ENCODE measurements at regions not wholly inside any gene's neighbourhood (a gene's known extent, or its start where the extent isn't known, plus 50 kb on each side); places are given as distances from the start of the nearest gene placed in this dataset.

- no peak for DNase-seq (ENCODE audit: low read depth)
- no peak for TF ChIP-seq CTCF (IDR thresholded peaks at IDR 0.05; ENCODE audit: low read depth, low read length, missing control alignments)
- H3K4me3 ChIP-seq (ENCODE audit: low read depth, low read length) = no peak overlapping the region
These were observed 531.3 kb upstream of the MAN1A1 start for GRCh38 chr6:119880840-119881239.

DNA sequence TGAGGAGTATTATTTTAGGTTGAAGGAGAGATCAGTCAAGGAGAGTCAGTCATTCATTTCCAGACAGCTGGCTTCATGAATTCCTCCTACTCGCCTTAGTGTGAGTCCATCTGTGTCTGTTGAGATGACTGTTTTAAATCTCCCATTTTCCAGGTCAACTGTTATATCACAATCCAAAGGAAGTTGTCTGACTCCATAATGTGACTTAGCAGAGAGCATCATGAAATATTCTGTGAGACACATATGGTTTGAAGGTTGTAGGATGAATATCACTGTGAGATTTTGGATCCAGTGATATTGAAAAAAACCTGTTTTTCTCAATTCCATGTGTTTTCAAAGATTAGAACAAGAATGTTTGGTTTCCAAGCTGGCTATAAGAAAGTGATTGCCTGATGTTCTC is 530.2 kb upstream of the MAN1A1 start:
- H3K4me3 ChIP-seq (ENCODE audit: low read depth, low read length) = no peak overlapping the region
- no peak for TF ChIP-seq CTCF (IDR thresholded peaks at IDR 0.05; ENCODE audit: low read depth, low read length, missing control alignments)
- no peak for DNase-seq (ENCODE audit: low read depth)

DNA sequence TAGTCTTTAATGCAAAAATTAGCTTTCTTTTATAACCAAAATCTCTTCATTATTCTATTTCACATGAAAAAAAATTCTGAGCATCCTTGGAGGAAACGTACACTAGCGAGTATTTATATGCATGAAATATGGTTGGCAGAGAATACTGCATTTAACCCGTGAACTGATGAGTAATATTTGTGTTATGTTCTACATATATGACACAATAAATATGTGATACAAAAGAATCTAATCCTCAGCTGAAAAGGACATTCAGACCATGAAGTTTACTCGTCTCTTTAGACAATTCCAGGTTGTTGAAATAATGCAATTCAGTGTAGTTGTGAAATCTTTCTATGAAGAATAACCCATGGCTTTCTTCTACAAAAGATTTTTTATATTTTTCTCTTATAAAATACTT is 524.8 kb upstream of the MAN1A1 start:
- TF ChIP-seq CTCF (IDR thresholded peaks at IDR 0.05; ENCODE audit: low read depth, low read length, missing control alignments) = no peak
- no peak for DNase-seq (ENCODE audit: low read depth)
- H3K4me3 ChIP-seq (ENCODE audit: low read depth, low read length) = no peak overlapping the region

GRCh38 chr6:119873107-119873506 is 523.5 kb upstream of the MAN1A1 start:
- TF ChIP-seq CTCF (IDR thresholded peaks at IDR 0.05; ENCODE audit: low read depth, low read length, missing control alignments) = no peak
- no peak for DNase-seq (ENCODE audit: low read depth)
- no peak overlapping the region for H3K4me3 ChIP-seq (ENCODE audit: low read depth, low read length)

GRCh38 chr6:119871520-119871919 is 522.0 kb upstream of the MAN1A1 start:
- TF ChIP-seq CTCF (IDR thresholded peaks at IDR 0.05; ENCODE audit: low read depth, low read length, missing control alignments) = no peak
- no peak for DNase-seq (ENCODE audit: low read depth)

DNA sequence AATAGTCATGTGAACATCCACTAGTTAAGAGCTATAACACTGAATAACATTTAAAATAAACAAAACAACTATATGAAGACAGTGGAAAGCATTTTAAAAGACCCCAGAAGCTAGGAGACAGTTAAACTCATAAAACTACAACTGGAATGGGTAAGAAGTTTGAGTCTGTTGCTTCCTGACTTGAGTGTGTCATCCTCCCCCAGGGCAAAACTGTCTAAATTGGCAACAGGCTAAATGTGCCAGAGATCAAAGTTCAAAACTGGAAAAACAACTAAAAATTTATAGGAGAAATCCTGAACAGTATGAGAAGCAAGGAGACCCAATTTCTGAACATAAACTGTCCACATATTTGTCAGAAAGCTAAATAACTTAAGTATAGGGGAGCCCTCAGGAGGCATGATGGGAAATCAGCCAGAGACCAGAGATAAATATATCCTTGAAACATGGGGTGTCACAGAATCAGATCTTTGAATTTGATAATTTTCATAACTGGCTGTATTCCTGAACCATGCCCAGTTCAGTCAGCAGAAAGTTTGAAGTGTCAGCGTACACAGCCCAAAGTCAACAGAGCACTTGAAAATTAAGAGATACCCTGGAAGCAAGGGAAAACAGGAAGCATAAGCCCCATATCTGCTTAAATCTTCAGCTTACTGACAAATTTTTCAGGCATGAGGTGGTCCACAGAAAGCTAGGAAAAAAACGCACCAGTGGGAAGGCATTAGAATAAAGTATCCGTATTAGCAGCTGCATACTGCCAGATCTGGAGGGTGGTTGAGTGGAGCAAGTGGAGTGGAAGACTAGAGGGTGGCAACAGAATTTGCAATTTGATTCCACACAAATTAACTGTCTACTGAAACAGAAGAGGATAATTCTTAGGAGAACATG is 516.1 kb upstream of the MAN1A1 start:
- TF ChIP-seq CTCF (IDR thresholded peaks at IDR 0.05; ENCODE audit: low read depth, low read length, missing control alignments) = no peak
- no peak overlapping the region for H3K4me3 ChIP-seq (ENCODE audit: low read depth, low read length)
- no peak for DNase-seq (ENCODE audit: low read depth)

More at GRCh38 chr6:119871520-119871919, 522.0 kb upstream of the MAN1A1 start:
- no peak overlapping the region for H3K4me3 ChIP-seq (ENCODE audit: low read depth, low read length)

- H3K4me3 ChIP-seq (ENCODE audit: low read depth, low read length) = no peak overlapping the region
- no peak for TF ChIP-seq CTCF (IDR thresholded peaks at IDR 0.05; ENCODE audit: low read depth, low read length, missing control alignments)
- no peak for DNase-seq (ENCODE audit: low read depth)
These were observed 513.2 kb upstream of the MAN1A1 start for GRCh38 chr6:119862719-119863118.
